ENCODE measurements at regions not wholly inside any gene's neighbourhood (a gene's known extent, or its start where the extent isn't known, plus 50 kb on each side); places are given as distances from the start of the nearest gene placed in this dataset.
"Not testable (repeated sequence)": the region's sequence is repeated elsewhere in the genome, so short reads cannot be mapped to it uniquely, and the experiment has no call there.

- not testable (repeated sequence) for DNase-seq (ENCODE audit: low read depth)
Observed at GRCh38 chr1:206408371-206409288, 61.6 kb upstream of the IKBKE start.

GRCh38 chr1:206411321-206411720 lies 59.0 kb upstream of the IKBKE start:
- DNase-seq (ENCODE audit: low read depth) = no peak

GRCh38 chr1:206415942-206416341 lies 54.3 kb upstream of the IKBKE start:
- no peak for DNase-seq (ENCODE audit: low read depth)

- DNase-seq (ENCODE audit: low read depth) = no peak
Observed at GRCh38 chr1:206417774-206418614, 52.3 kb upstream of the IKBKE start.

- peak; percentile 32 for DNase-seq (ENCODE audit: low read depth)
Observed at GRCh38 chr1:206419250-206419649, 51.0 kb upstream of the IKBKE start.

- peak; percentile 79 for DNase-seq (ENCODE audit: low read depth)
Observed at GRCh38 chr1:206419783-206420182, 50.5 kb upstream of the IKBKE start.

GRCh38 chr1:206420471-206420870 lies 49.8 kb upstream of the IKBKE start:
- peak; percentile 40 for DNase-seq (ENCODE audit: low read depth)

Measured in EH (cell line).